C1 segment of cervical spinal cord (tissue), 14 donors: ENCODE measurements at regions not wholly inside any gene's neighbourhood (a gene's known extent, or its start where the extent isn't known, plus 50 kb on each side); places are given as distances from the start of the nearest gene placed in this dataset.
"Not testable (repeated sequence)": the region's sequence is repeated elsewhere in the genome, so short reads cannot be mapped to it uniquely, and the experiment has no call there.

Source experiments
- DNase-seq, 14 donors: peaks; one replicate each; lab custom pipeline; 2025; lab: John Stamatoyannopoulos, UW

DNA sequence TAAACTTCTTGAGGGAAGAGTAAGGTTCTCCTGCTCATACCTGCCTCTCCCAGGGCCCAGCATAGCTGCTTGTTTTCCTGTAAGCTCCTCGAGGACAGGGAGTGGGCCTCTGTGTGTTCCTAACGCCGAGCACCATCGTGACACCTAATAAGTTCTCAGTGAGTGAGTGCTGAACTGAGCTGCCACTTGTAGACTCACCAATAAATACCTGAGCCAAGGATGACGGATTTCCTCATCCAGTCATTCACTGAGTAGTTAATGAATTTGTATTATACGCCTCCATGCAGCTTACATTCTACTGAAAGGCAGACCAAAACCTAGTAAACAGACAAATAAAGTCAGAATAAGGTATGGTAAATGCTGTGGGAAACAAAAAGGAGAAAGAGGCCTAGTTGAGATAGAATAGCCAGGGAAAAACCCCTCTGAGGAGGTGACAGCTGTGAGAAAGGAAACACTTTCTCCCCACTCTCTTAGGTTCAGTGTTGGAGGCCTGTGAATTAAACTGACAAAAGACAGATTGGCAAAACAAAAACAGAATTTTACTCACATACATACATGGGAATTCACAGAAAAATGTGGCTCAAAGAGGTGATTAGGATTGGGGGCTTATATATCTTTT is 138.6 kb downstream of the B3GNT2 start:
- DNase-seq = no peak

DNA sequence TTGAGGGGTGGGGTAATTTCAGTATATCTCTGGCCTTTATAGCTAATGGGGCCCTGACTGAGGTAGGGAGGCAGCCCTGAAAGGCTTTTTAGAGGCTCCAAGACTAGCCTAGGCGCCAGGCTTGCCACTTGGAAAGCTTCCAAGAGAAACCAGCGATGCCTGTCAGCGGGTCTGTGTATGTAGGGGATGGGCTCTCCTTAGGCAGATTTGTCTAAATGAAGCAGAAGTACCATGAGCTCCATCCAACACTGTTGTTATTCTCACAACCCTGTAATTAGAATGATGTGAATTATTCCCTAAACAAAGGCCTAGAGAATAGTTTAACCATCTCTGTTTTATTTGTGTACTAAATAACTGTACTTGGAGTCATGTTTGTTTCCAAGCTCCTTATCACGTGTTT is 138.1 kb downstream of the B3GNT2 start:
- no peak for DNase-seq

DNA sequence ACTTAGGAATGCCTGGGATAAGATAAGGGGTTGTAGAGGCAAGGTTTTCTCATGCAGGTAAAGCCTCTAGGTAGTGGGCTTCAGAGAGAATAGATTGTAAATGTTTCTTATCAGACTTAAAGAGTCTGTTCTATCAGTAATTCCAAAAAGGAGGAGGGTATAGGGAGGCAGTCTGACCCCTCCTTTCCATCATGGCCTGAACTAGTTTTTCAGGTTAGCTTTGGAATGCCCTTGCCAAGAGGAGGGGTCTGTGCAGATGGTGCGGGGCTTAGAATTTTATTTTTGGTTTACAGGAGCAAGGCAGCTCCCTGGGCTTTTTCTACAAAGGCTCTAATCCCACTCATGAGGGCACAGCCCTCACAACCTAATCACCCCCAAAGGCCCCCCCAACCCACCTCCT is 135.0 kb downstream of the B3GNT2 start:
- no peak for DNase-seq

DNA sequence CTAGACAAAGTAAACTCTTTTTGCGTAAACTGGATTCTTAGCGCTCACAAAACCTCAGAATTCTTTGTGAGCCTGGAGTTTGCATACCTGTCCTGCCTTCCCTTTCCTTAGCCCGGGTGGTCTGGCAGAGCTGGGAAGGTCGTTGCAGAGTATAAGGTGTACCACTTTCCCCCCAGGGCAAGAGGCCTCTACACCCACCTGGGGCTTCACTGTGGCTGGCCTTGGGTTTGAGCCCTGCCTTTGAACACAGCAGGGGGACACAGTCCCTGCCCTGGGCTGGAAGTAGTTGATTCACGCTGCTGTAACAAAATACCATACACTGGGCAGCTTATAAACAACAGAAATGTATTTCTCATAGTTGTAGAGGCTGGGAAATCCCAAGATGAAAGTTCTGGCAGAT is 133.9 kb downstream of the B3GNT2 start:
- no peak for DNase-seq

DNA sequence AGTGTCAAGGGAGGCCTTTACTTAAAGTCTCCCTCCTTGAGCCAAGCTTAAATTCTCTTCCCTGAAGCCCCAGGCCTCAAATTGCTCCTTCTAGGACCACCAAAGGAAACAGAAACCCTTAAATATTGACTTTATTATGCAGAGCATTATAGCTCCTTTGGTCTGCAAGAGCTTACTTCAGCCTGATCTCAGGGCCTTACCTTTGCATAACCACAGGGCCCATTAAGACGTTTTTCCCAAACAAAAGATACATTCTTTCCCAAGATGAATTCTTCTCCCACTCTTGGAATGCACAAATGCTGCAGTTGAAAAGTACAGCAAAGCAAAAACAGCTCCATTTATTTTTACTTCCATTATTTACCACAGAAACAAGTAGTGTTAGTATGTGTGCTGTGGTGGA is 130.8 kb downstream of the B3GNT2 start:
- DNase-seq = no peak

DNA sequence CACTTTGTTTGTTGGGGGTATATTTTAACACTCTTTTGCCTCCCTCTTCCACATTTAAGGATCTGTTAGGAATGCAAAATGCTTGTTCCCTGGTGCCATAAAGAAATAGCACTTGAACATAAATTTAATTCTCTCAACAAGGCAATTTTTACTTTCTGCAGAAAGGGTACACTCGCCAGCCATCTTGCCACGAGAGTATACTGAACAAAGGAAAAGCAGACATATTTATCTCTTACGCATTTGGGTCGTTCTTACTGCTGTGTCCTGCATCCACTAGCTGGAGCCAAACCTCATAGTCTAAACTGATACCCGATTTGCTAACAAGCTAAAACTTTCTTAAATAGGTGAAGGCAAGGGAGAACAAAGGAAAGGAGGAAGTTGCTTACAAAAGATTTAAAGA is 129.5 kb downstream of the B3GNT2 start:
- DNase-seq = no peak

DNA sequence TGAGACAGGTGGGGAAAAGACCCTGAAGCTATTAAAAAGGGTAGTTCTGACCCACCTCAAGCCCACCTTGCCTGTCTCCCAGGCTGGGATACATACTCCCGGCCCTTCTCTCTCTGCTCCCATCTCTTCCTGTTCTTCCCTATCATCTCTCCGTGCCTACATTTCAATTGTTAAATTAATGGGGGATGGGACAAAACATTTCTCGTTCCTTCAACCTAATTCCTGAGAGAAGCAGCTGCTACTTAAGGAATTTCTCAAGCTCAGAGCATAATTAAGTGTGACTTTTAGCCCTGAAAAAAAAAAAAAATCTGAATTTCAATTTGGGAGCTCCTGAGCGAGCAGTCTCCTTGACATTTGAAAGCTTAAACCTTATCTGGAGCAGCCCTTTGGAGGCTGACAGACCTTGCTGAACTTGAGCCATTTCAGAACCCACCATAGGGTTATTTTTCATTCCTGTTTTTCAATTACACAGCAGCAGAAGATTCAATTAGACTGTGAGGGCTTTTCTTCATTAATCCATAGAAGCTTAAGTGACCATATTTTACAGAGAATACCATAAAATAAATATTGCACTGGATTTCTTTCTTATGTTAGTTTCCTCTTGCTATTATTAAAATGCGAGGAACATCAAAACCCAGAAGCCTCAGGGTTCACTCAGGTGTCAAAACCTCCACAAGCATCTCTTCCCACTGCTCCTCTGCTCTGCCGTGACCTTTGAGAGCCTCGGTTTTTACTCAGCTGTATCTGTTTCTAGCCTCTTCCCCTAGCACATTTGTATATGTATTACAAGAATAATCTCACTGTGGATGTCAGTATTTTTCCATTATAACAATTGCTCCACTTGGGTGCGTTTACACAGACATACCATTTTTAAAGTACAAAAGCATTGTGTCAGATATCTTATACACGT is 125.7 kb downstream of the B3GNT2 start:
- DNase-seq = no peak

DNA sequence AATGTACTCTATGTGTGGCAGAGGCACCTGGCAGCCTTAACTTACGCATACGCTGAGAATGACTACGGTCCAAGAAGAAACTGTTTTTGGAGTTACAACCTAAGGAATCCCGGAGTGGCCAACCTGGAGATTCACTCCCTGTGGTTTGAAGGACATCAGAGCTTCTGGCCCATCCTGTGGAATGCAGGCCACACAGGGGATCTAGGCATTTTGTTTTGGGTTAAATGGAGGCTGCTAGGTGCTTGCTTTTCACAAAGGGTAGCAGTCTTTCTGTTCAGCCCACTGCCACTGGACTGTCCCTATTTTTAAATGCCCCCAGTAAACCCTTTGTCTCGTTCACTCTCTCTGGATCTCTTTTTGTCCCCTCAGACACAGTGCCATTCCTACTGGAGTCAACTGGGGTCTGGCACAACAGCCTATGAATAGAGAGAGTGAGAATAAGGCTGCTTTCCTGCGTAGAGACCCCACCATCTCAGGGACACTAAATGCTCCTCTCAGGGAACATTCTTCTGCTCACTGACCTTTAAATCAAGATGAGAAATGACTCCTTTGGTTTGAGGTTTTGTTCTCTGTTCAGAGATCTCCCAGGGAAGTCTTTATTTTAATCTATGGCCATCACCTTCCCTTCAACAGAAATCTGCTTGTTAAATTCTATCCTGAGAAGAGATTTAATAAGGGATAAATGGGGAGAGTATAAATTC is 124.9 kb downstream of the B3GNT2 start:
- DNase-seq = no peak

DNA sequence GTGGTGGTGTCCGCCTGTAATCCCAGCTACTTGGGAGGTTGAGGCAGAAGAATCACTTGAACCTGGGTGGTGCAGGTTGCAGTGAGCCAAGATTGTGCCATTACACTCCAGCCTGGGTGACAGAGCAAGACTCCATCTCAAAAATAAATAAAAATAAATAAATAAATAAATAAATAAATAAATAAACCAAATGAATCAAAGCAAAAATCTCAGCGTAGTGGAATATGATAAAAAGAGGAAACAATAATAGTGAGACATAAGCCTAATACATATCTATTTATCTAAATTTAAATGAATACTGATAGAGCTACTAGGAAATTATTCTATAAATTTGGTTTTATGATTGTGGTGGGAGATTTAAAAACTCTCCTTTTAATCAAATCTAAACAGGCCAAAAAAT is 124.2 kb downstream of the B3GNT2 start:
- DNase-seq = not testable (repeated sequence)

DNA sequence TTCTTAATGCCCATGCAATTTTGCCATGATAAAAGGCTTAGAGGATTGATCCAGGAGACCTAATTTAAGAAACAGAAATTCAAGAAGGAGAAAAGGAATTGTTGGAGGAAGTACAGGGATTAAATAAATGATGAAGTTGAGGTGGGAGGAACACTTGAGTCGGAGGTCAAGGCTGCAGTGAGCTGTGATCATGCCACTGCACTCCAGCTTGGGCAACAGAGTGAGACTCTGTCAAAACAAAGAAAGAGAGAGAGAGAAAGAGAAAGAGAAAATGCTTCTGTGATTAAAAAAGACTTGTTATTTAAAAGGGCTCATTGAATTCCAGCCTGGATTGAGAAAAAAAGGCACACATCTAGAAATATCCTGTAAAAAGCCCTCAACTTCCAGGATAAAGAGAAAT is 123.2 kb downstream of the B3GNT2 start:
- no peak for DNase-seq

DNA sequence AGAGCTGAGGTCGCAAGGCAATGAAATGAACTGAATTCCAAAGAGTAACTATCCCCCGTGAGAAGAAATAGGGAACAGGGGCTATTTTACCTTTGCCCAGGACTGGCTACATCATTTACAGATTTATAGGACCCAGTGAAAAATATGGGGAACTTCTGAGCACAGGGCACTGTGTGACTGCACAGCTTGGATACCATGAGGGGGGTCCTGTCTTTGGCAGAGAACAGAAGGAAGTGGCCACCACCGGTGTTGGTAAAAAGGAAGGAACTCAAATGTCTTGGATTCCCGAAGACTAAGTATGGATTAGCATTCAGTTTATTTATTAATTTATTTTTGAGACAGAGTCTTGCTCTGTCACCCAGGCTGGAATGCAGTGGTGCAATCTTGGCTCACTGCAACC is 119.6 kb downstream of the B3GNT2 start:
- DNase-seq = no peak

DNA sequence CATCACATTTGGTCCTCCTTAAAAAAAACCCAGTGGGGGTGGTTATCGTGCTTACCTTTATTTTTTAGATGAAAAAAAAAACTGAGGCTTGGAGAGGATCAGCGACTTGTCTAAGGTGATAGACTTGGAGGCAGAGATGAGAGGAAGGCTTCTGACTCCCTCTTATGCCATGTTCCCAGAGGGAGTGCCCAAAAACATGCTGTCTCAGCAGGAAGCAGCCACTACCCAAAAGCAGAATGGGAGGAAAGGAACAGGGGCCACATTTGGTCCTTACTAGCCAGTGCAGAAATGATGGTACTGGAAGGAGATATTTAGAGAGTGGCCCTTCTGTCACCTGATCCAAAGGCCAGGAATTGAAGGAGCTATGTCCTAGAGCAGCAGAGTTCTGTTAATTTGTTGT is 118.4 kb downstream of the B3GNT2 start:
- no peak for DNase-seq

DNA sequence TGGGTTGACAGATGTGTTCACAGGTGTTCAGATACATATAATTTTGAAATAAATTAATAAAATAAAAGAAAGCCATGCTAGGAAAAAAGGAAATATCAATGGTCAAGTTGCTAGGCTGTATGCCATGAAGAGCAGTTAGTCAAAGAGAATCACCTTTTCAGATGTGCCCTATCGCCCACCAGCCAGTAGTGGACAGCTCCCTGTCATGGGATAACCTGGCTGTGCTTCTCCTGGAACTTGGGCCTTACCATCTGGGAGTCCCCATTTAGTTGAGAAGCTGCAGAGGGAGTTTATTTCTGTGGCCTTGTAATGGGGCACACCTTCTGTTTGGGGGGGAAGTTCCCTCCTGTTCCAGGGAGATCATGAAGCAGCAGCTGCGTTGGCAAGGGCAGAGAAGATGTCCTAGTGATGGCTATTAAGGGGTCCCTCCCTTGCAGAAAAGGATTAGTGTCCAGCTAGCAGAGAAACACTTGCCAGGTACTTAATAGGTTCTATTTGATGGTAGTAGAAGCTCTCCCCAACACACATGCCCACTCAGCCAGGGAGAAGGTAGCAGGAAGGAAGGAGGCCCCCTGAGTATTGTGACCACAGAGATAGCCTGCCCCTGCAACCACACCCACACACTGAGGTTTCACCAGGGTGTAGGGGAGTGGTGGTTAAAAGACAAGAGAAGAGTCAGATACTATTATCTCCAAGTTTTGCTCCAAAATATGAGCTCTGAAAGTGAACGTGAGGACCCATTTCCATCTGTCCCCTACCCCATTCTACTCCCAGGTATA is 117.7 kb downstream of the B3GNT2 start:
- DNase-seq = no peak

DNA sequence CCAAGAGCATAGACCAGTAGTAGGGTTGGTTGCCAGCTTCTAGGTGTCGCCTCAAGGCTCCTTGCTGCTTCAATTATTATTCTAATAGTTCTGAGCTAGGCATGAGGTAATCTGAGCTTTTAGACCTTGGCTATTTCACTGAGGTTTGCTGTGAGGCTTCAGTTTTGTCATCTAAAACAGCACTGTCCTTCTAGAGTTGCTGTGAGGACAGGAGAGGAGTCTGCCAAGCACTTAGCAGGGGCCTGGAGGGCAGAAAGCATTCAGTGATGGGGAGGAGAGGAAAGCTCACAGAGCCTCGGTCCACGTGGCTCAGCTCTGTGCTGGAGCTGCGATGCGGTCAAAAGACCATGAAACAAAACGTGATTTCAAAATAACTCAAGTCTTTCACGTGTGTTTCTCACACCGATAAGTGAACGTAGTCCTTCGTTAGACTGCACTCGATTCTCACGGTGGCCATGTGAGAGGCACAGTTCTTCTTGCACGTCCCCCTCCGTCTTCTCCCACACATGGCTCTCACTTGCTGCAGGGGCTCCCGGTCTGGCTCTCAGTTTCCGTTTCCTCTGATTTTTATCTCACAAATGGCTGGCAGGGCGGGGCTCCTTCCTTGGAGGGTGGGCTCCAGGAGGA is 113.7 kb downstream of the B3GNT2 start:
- DNase-seq = peak in 2 of 14 donors; percentile 7 to 46

DNA sequence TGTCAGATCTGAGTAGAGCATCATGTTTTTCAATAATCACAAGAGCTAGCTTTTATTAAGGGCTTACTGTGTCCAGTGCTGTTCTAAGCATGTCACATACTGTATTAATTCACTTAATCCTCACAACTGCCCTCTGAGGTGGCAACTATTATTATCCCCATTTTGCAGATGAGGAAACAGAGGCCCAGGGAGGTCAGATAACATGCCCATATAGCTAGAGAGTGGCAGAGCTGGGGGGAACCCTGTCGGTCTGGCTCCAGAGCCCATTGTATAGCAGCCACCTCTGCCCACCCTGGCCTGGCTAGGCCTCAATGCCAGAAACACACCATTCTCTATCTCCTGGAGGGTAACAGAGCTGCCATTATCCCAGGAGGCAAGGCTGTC is 113.2 kb downstream of the B3GNT2 start:
- DNase-seq = no peak

DNA sequence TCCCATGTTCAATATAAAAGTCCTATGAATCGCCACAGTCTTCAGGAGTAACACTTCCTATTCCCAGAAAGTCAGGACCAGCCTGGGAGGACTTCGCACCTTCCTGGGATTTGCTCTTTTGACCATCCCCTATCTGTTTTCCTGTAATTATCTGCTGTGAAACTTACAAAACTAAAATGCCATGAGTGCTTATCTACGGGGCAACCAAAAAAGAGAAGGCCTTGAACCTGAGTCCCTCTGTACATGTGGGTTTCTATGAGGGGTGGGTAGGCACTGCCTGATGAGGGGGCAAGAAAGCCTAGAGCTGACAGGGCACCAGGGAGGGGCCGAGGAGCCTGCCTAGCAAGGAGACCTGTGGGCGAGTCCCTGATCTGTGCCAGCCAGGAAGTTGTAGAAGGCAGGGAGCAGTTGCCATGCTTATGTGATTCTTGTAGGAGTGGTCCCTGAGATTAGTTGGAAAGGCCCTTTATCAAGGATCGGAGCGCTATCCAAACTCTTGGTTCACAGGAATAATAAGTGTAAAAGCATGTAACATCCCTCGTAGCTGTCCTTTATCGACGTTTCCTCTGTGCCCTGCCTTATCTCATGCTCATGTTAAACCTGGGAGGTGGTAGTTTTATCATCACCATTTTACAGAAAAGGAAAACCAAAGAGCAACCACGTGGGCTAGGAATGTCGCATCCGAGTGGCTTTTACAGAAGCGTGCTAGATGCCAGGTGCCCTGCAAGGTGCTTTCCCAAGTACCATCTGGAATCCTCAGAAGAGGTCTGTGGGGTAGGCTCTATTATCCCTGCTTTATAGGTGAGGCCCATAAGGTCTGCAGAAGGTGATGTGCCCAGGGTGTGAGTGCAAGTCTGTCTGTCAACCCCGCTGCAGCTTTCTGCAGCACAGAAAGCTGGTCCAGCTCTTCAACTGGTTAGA is 111.8 kb downstream of the B3GNT2 start:
- no peak for DNase-seq

DNA sequence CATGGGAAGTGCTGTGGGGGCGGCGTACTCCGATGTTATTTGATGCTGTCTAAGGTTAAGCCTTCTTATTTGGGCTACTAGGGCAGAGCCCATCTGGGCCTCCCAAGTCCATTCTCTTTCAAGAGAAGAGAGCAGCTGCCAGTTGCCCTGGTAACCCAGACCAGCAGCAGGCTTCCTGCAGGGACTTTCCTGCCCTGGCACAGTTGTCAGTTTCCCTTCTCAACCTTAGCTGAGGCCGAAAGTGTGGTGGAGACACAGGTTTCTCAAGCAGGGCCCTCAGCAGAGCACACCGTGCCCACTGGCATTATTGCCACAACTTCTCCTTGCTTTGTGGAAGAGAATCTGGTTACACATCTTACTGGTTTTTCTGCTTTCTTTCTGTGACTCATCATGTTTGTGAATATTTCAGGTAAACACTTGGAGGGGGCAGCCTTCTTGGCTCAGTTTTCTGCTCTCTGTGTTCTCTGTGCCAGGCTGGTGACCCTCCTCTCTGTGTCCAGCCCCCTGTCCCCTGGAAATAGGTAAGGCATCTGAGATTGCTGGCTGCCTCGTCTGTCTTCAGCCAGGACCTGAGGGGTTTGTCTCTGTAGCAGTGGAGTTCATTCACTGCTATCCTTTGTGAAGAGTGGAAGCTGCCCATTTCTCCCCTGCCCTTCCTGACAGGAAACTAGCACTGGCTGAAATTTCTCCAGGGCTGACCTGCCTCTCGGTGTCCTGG is 111.0 kb downstream of the B3GNT2 start:
- DNase-seq = no peak

DNA sequence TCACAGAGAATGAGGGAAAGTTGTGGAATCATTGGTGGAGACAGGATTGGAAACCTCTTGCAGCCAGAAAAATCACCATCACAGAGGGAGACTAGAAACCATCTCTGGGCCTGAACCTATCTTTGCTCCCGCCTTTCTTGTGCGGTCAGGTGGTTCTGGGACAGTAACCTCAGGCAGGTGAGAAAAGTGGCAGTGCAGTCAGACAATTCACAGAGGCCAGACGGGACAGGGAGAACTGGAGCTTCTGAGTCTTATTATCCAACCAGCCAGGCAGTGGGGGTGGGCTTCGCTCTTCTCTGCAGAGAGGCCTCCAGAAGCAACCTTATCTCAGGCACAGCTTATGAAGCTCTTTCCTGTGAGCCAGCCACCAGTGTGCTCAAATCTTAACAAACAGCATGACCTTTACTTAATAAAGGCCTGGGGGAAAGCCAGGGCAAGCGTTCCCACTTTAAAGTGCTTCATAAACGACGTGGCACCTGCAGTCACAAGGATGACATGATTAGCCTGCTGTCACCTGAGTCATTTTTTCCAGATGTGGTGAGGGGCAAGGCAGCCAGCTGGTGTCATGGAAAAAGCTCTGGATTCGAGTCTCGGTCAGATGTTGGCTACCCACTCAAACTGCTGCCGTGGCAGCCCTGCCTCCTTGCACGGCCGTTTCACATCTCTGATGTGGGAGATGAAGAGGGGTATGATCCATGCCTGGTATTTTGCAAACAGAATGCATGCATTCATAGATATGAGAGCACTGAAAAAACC is 109.7 kb downstream of the B3GNT2 start:
- no peak for DNase-seq
